ENCODE measurements at regions not wholly inside any gene's neighbourhood (a gene's known extent, or its start where the extent isn't known, plus 50 kb on each side); places are given as distances from the start of the nearest gene placed in this dataset.

GRCh38 chrX:43595931-43596330, 60.2 kb upstream of the MAOA start:
- no peak for TF ChIP-seq CTCF (IDR thresholded peaks at IDR 0.05)
- Mint-ChIP-seq H3K36me3 (no peaks in the 10 kb centered on the region), H3K4me1 (peaks cover 15% of the 10 kb centered on the region), H3K4me3 (no peak overlapping the region), H3K27me3 (ENCODE audit: low read depth in 3 of 3) (no peaks in the 10 kb centered on the region), H3K27ac (peak overlapping the region in 1 of 7 donors; percentile 20), H3K9me3 (peaks cover 0 to 5% (median 0%) of the 10 kb centered on the region in 7 donors)
- Histone ChIP-seq H3K27me3 (ENCODE audit: control insufficient read depth in 2 of 2, insufficient read depth in 2 of 2, low read length in 2 of 2) (no peaks in the 10 kb centered on the region), H4K20me1 (ENCODE audit: insufficient read depth, low read length) (no peaks in the 10 kb centered on the region), H3K79me2 (ENCODE audit: insufficient read depth, low read length) (no peaks in the 10 kb centered on the region), H3K4me3 (replicated peaks in 1 of 3; ENCODE audit: low read depth in 2 of 3, low read length in 3 of 3) (peak overlapping the region in 1 of 3 experiments; percentile 5), H3K36me3 (replicated peaks in 1 of 2; ENCODE audit: control insufficient read depth in 1 of 2, insufficient read depth in 2 of 2, low read length in 2 of 2) (no peaks in the 10 kb centered on the region), H3K27ac (ENCODE audit: low read depth in 1 of 2, low read length in 2 of 2) (peak overlapping the region in 1 of 2 donors; percentile 22), H3K4me1 (ENCODE audit: control insufficient read depth in 1 of 2, insufficient read depth in 2 of 2, low read length in 2 of 2) (peaks cover 8 to 12% of the 10 kb centered on the region in 2 donors), H3K9ac (ENCODE audit: insufficient read depth, low read length, poor library complexity, severe bottlenecking) (no peak overlapping the region), H3K9me3 (replicated peaks in 1 of 2; ENCODE audit: control insufficient read depth in 1 of 2, insufficient read depth in 1 of 2, low read length in 2 of 2) (no peaks in the 10 kb centered on the region), H3K4me2 (replicated peaks; ENCODE audit: extremely low read depth, low read length, poor library complexity, severe bottlenecking) (peak overlapping the region; percentile 26), H2AFZ (ENCODE audit: insufficient read depth, low read depth, low read length, poor library complexity, severe bottlenecking) (no peak overlapping the region)
- intact Hi-C loops (cut with micrococcal nuclease) = no loop called here
- peak in 1 of 3 donors; percentile 10 for DNase-seq

GRCh38 chrX:43604753-43605152, 51.3 kb upstream of the MAOA start:
- no peaks in the 10 kb centered on the region for H3K4me1 ChIP-seq (ENCODE audit: control insufficient read depth in 1 of 2, insufficient read depth in 2 of 2, low read length in 2 of 2)
- no peak overlapping the region for H3K4me3 ChIP-seq (replicated peaks in 1 of 3; ENCODE audit: low read depth in 2 of 3, low read length in 3 of 3)
- no peaks in the 10 kb centered on the region for H3K27me3 ChIP-seq (ENCODE audit: control insufficient read depth in 2 of 2, insufficient read depth in 2 of 2, low read length in 2 of 2)
- no peak overlapping the region for H3K4me3 Mint-ChIP-seq
- no peaks in the 10 kb centered on the region for H3K36me3 ChIP-seq (replicated peaks in 1 of 2; ENCODE audit: control insufficient read depth in 1 of 2, insufficient read depth in 2 of 2, low read length in 2 of 2)
- no peaks in the 10 kb centered on the region for H4K20me1 ChIP-seq (ENCODE audit: insufficient read depth, low read length)
- peaks cover 0 to 7% (median 1%) of the 10 kb centered on the region in 3 donors for H3K27me3 Mint-ChIP-seq (ENCODE audit: low read depth in 3 of 3)
- H3K79me2 ChIP-seq (ENCODE audit: insufficient read depth, low read length) = no peaks in the 10 kb centered on the region
- H3K27ac ChIP-seq (ENCODE audit: low read depth in 1 of 2, low read length in 2 of 2) = no peak overlapping the region
- no peak overlapping the region for H3K27ac Mint-ChIP-seq
- H3K9me3 ChIP-seq (replicated peaks in 1 of 2; ENCODE audit: control insufficient read depth in 1 of 2, insufficient read depth in 1 of 2, low read length in 2 of 2) = no peaks in the 10 kb centered on the region
- intact Hi-C loops (cut with micrococcal nuclease) = no loop called here
- DNase-seq = no peak
- no peak for TF ChIP-seq CTCF (IDR thresholded peaks at IDR 0.05)
- no peak overlapping the region for H3K9ac ChIP-seq (ENCODE audit: insufficient read depth, low read length, poor library complexity, severe bottlenecking)
- H3K4me2 ChIP-seq (replicated peaks; ENCODE audit: extremely low read depth, low read length, poor library complexity, severe bottlenecking) = no peak overlapping the region
- H3K4me1 Mint-ChIP-seq = peaks cover 2% of the 10 kb centered on the region
- H2AFZ ChIP-seq (ENCODE audit: insufficient read depth, low read depth, low read length, poor library complexity, severe bottlenecking) = no peak overlapping the region
- no peaks in the 10 kb centered on the region for H3K36me3 Mint-ChIP-seq
- H3K9me3 Mint-ChIP-seq = peaks cover 0 to 11% (median 2%) of the 10 kb centered on the region in 7 donors
